ENCODE measurements at regions not wholly inside any gene's neighbourhood (a gene's known extent, or its start where the extent isn't known, plus 50 kb on each side); places are given as distances from the start of the nearest gene placed in this dataset.

GRCh38 chr21:22416555-22416954 is 1418.3 kb downstream of the NCAM2 start:
- no peaks in the 10 kb centered on the region for H3K27me3 ChIP-seq (ENCODE audit: control insufficient read depth, insufficient read depth, low read length)
- no TSS peak for BruUV-seq (replicated peaks)
- H3K9me3 ChIP-seq (ENCODE audit: control insufficient read depth, insufficient read depth, low read depth, low read length), result no peaks in the 10 kb centered on the region
- intact Hi-C loops (cut with micrococcal nuclease; ENCODE audit: unreplicated experiment) (no loop called here), in situ Hi-C loops (cut with HindIII; ENCODE audit: low pct_unique_long_range_greater_than_20kb, low sequenced_read_pairs) (no loop called here)
- no peak overlapping the region for H3K27ac ChIP-seq (ENCODE audit: low read length)
- ChIA-PET POLR2A (no interaction called here), CTCF (no interaction called here)
- no peak overlapping the region for H3K4me3 ChIP-seq (ENCODE audit: low read depth in 2 of 2, low read length in 2 of 2)
- ATAC-seq (no peak), DNase-seq (ENCODE audit: low read depth, low spot score) (no peak)
- H3K4me1 ChIP-seq (ENCODE audit: control insufficient read depth, insufficient read depth, low read length), result no peaks in the 10 kb centered on the region
- H3K36me3 ChIP-seq (ENCODE audit: control insufficient read depth, insufficient read depth, low read length), result no peaks in the 10 kb centered on the region
- no peak for TF ChIP-seq SIN3A (IDR thresholded peaks at IDR 0.05; ENCODE audit: borderline replicate concordance, insufficient read depth, low read depth, low read length)
- TF ChIP-seq, protein P1, sequence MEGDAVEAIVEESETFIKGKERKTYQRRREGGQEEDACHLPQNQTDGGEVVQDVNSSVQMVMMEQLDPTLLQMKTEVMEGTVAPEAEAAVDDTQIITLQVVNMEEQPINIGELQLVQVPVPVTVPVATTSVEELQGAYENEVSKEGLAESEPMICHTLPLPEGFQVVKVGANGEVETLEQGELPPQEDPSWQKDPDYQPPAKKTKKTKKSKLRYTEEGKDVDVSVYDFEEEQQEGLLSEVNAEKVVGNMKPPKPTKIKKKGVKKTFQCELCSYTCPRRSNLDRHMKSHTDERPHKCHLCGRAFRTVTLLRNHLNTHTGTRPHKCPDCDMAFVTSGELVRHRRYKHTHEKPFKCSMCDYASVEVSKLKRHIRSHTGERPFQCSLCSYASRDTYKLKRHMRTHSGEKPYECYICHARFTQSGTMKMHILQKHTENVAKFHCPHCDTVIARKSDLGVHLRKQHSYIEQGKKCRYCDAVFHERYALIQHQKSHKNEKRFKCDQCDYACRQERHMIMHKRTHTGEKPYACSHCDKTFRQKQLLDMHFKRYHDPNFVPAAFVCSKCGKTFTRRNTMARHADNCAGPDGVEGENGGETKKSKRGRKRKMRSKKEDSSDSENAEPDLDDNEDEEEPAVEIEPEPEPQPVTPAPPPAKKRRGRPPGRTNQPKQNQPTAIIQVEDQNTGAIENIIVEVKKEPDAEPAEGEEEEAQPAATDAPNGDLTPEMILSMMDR (IDR thresholded peaks at IDR 0.05), result no peak
- TF ChIP-seq TCF7L2 (IDR thresholded peaks at IDR 0.05; ENCODE audit: low read depth, low read length), result no peak
- no peak for TF ChIP-seq POLR2AphosphoS5 (IDR thresholded peaks at IDR 0.05; ENCODE audit: low read depth, low read length)

DNA sequence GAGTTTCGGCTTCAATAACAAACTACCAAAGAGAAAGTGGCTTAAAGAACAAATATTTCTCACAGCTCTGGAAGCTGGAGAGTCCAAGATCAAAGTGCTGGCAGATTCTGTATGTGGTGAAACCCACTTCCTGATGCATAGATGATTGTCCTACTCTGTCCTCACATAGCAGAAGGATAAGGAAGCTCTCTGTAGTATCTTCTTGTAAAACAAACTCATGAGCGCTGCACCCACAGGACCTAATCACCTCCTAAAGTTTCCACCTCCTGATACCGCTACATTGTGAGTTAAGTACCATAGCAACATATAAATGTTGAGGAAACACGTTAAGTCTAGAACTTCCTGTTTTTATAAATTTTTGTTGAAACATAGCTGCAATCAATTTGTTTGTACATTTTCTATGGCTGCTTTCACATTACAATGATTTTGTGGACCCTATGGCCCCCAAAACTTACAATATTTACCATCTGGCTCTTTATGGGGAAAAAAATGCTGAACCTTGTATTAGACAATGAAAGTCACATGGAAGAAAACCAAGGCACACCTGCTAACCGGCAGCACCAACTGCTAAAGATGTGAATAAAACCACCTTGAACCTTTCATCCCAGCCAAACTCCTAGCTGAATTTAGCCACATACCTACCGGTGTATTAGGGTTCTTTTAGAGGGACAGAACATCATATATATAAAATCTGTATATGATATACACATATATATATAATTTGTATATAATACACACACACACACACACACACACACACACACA is 1423.4 kb downstream of the NCAM2 start:
- BruUV-seq (replicated peaks), result no TSS peak
- ATAC-seq, result no peak
- Histone ChIP-seq H3K4me3 (ENCODE audit: low read depth in 2 of 2, low read length in 2 of 2) (no peak overlapping the region), H3K27ac (ENCODE audit: low read length) (no peak overlapping the region), H3K4me1 (ENCODE audit: control insufficient read depth, insufficient read depth, low read length) (no peaks in the 10 kb centered on the region), H3K27me3 (ENCODE audit: control insufficient read depth, insufficient read depth, low read length) (no peaks in the 10 kb centered on the region), H3K9me3 (ENCODE audit: control insufficient read depth, insufficient read depth, low read depth, low read length) (no peaks in the 10 kb centered on the region), H3K36me3 (ENCODE audit: control insufficient read depth, insufficient read depth, low read length) (no peaks in the 10 kb centered on the region)
- intact Hi-C loops (cut with micrococcal nuclease; ENCODE audit: unreplicated experiment) (no loop called here), in situ Hi-C loops (cut with HindIII; ENCODE audit: low pct_unique_long_range_greater_than_20kb, low sequenced_read_pairs) (no loop called here)
- DNase-seq (ENCODE audit: low read depth, low spot score), result no peak
- ChIA-PET CTCF (no interaction called here), POLR2A (no interaction called here)
- TF ChIP-seq, protein P2, sequence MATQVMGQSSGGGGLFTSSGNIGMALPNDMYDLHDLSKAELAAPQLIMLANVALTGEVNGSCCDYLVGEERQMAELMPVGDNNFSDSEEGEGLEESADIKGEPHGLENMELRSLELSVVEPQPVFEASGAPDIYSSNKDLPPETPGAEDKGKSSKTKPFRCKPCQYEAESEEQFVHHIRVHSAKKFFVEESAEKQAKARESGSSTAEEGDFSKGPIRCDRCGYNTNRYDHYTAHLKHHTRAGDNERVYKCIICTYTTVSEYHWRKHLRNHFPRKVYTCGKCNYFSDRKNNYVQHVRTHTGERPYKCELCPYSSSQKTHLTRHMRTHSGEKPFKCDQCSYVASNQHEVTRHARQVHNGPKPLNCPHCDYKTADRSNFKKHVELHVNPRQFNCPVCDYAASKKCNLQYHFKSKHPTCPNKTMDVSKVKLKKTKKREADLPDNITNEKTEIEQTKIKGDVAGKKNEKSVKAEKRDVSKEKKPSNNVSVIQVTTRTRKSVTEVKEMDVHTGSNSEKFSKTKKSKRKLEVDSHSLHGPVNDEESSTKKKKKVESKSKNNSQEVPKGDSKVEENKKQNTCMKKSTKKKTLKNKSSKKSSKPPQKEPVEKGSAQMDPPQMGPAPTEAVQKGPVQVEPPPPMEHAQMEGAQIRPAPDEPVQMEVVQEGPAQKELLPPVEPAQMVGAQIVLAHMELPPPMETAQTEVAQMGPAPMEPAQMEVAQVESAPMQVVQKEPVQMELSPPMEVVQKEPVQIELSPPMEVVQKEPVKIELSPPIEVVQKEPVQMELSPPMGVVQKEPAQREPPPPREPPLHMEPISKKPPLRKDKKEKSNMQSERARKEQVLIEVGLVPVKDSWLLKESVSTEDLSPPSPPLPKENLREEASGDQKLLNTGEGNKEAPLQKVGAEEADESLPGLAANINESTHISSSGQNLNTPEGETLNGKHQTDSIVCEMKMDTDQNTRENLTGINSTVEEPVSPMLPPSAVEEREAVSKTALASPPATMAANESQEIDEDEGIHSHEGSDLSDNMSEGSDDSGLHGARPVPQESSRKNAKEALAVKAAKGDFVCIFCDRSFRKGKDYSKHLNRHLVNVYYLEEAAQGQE (IDR thresholded peaks at IDR 0.05; ENCODE audit: insufficient read depth in 1 of 2, low read depth in 2 of 2, low read length in 1 of 2), result no peak
- TF ChIP-seq, protein P1 (IDR thresholded peaks at IDR 0.05), result no peak
- TF ChIP-seq TCF7L2 (IDR thresholded peaks at IDR 0.05; ENCODE audit: low read depth, low read length), result no peak
- TF ChIP-seq POLR2AphosphoS5 (IDR thresholded peaks at IDR 0.05; ENCODE audit: low read depth, low read length), result no peak
- TF ChIP-seq SIN3A (IDR thresholded peaks at IDR 0.05; ENCODE audit: borderline replicate concordance, insufficient read depth, low read depth, low read length), result no peak

All from Panc1 (cell line).